Upper lobe of left lung (tissue), 6 donors: ENCODE measurements at regions not wholly inside any gene's neighbourhood (a gene's known extent, or its start where the extent isn't known, plus 50 kb on each side); places are given as distances from the start of the nearest gene placed in this dataset.
A peak's percentile ranks its signal among the peaks of the same experiment; 100 is the strongest.

Source experiments
- ATAC-seq, 2 donors: fragments of 200-7000 bp; cut with Tn5 transposase; one replicate each; pipeline ENCODE4 v1.9.1; 2022; ENCODE audit warnings: mild to moderate bottlenecking in 2 of 2, moderate library complexity in 2 of 2; ENCODE audit not compliant: low FRiP score in 2 of 2
- DNase-seq, 2 donors: peaks; one replicate each; pipeline ENCODE4 v3.0.0-alpha.2; 2019 to 2020
- H3K27ac ChIP-seq, 4 donors: fragments of 200-600 bp; sonication (generic); one replicate each; pipeline ENCODE4 v1.5.1; 2016 to 2019
- H3K27me3 ChIP-seq, 4 donors: fragments of 200-600 bp; sonication (generic); one replicate each; pipeline ENCODE4 v1.5.1; 2017 to 2019
- H3K36me3 ChIP-seq, 4 donors: fragments of 200-600 bp; sonication (generic); one replicate each; pipeline ENCODE4 v1.5.1; 2016 to 2019
- H3K4me1 ChIP-seq, 4 donors: fragments of 200-600 bp; sonication (generic); one replicate each; pipeline ENCODE4 v1.5.1; 2018 to 2019
- H3K4me3 ChIP-seq, 4 donors: fragments of 200-600 bp; sonication (generic); one replicate each; pipeline ENCODE4 v1.5.1; 2017 to 2019; ENCODE audit warnings: mild to moderate bottlenecking in 2 of 4, moderate library complexity in 1 of 4
- H3K9me3 ChIP-seq, 4 donors: fragments of 200-600 bp; sonication (generic); one replicate each; pipeline ENCODE4 v1.5.1; 2018 to 2019
- EP300 ChIP-seq, 4 donors: sonication (generic); formaldehyde crosslinking; IDR thresholded peaks; one replicate each; pipeline ENCODE4 v1.5.1; 2017; ENCODE audit warnings: antibody characterized with exemption in 4 of 4, control low read depth in 2 of 4
- POLR2A ChIP-seq, 4 donors: fragments of 450-650 bp; IDR thresholded peaks; one replicate each; pipeline ENCODE4 v1.5.1; 2016 to 2017; ENCODE audit warnings: antibody characterized with exemption in 4 of 4, mild to moderate bottlenecking in 2 of 4
- POLR2AphosphoS5 ChIP-seq, 2 donors: sonication (generic); formaldehyde crosslinking; IDR thresholded peaks; one replicate each; pipeline ENCODE4 v1.5.1; 2017; ENCODE audit warnings: antibody characterized with exemption in 2 of 2
- WGBS, 2 donors: methylation state at CpG; one replicate each; pipeline ENCODE4 v1.1.5; 2017 to 2018; 5-methylcytosine and 5-hydroxymethylcytosine counted together
- TF ChIP-seq, protein P1 (sequence below), 6 experiments: fragments of 450-650 bp in 4 of 6; fragments of 200-600 bp in 2 of 6; sonication (generic) in 2 of 6; IDR thresholded peaks; one replicate each; pipeline ENCODE4 v1.5.1; 2016 to 2019; ENCODE audit warnings: antibody characterized with exemption in 6 of 6
- donor health status: DM: no; HTN: no; CAD: no; lungs with moderate emphysema.
- donor health status: DM: no; HTN: yes; CAD: no; lungs with severe emphysema.

DNA sequence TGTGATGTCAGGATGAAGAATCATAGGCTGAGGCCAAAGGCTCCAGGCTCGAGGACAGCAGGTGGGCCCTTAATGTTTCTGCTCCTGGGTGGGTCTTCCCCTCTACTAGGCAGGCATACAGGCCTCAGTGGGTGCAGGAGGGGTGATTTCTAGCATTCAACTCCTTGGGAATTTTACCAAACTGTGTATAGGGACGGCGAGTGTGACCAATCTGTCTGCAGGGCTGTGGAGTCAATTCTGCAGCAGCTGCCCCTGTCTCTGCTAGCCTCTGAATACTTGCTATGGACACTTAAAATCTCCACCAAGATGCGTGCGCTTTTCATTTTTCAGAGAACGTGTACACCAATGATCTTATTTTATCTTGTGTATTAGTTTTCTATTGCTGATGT lies 115.5 kb downstream of the WDR11 start:
- DNase-seq (no peak), ATAC-seq (no peak)
- Histone ChIP-seq H3K4me3 (no peak overlapping the region), H3K36me3 (no peaks in the 10 kb centered on the region), H3K4me1 (peaks cover 4 to 48% (median 15%) of the 10 kb centered on the region in 4 donors), H3K27me3 (no peaks in the 10 kb centered on the region), H3K27ac (peak overlapping the region in 2 of 4 donors; percentile 54 to 83), H3K9me3 (no peaks in the 10 kb centered on the region)
- 90 to 91% methylated on average over 6 of the region's 6 CpGs for WGBS, 2 donors
- TF ChIP-seq POLR2AphosphoS5 (IDR thresholded peaks at IDR 0.05) (no peak), EP300 (IDR thresholded peaks at IDR 0.05) (no peak)
- TF ChIP-seq, protein P1, sequence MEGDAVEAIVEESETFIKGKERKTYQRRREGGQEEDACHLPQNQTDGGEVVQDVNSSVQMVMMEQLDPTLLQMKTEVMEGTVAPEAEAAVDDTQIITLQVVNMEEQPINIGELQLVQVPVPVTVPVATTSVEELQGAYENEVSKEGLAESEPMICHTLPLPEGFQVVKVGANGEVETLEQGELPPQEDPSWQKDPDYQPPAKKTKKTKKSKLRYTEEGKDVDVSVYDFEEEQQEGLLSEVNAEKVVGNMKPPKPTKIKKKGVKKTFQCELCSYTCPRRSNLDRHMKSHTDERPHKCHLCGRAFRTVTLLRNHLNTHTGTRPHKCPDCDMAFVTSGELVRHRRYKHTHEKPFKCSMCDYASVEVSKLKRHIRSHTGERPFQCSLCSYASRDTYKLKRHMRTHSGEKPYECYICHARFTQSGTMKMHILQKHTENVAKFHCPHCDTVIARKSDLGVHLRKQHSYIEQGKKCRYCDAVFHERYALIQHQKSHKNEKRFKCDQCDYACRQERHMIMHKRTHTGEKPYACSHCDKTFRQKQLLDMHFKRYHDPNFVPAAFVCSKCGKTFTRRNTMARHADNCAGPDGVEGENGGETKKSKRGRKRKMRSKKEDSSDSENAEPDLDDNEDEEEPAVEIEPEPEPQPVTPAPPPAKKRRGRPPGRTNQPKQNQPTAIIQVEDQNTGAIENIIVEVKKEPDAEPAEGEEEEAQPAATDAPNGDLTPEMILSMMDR (IDR thresholded peaks at IDR 0.05) = no peak

DNA sequence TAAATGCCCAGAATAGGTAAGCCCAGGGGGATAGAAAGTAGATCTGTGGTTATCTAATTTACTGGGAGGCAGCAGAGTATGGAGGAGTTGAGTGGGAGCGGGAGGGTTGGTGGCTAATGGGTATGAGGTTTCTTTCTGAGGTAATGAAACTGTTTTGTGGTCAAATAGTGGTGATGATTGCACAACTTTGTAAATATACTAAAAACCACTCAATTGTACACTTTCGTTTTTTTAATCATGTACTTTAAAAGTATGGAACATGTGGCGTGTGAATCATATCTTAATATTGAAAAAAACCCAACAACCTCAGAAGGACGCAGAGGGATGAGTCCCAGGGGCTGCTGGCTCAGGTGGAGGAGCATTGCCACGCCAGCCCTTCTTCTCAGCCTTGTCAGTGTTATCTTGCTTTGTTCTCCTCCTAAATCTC lies 118.1 kb downstream of the WDR11 start:
- H3K9me3 ChIP-seq = peaks cover 0 to 7% (median 5%) of the 10 kb centered on the region in 4 donors
- DNase-seq (no peak), ATAC-seq (no peak)
- peak overlapping the region in 2 of 4 donors; percentile 42 to 81 for H3K27ac ChIP-seq
- TF ChIP-seq, protein P1 (IDR thresholded peaks at IDR 0.05) = no peak
- TF ChIP-seq POLR2AphosphoS5 (IDR thresholded peaks at IDR 0.05) = no peak
- peak in 1 of 4 donors; percentile 87 for TF ChIP-seq EP300 (IDR thresholded peaks at IDR 0.05)
- TF ChIP-seq POLR2A (IDR thresholded peaks at IDR 0.05) = peak in 1 of 4 donors; percentile 22
- 33 to 62% methylated on average over 5 of the region's 5 CpGs for WGBS, 2 donors
- H3K4me3 ChIP-seq = no peak overlapping the region
- H3K27me3 ChIP-seq = no peaks in the 10 kb centered on the region
- peaks cover 0 to 35% (median 9%) of the 10 kb centered on the region in 4 donors for H3K4me1 ChIP-seq
- no peaks in the 10 kb centered on the region for H3K36me3 ChIP-seq

DNA sequence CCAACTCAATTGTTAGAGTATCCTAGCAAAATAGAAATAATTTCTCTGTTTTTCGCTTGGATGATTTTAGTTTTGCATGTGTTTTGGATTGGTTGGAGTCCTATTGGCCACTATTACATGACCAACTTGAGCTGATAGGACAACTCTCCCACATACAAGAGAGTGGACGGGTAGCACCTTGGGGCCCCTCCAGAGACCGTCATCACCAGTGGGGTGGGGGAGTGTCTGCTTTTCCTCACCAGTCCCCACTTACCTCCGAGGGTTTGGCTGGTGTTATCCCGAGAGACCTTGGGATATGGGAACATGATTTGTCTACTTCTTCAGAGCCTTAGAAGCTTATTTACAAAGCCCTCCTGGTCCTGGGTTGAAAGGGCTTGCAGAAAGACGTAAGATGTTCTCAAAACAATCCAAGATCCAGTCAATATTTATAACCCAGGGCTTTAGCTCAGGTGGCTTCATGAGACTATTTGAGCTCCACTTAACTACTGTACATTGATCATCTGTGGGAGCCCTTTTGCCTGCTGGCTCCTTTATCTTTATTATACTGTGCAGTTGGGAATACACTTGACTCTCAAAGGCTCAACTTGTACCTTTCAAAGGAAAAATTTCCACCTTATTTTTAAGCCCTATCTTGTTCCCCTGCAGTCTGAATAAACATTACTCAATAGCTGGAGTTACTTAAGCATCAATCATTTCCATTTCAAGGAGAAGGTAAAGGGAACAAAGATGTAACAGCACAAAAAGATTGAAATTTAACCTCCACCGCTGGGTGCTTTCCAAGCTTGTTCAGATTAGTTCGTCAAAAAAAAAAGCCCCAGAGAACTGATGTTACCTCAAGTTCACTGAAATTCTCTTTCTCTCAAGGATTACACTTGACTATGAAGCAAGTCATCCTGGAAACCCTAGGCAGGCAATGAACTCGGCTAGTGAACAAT lies 119.7 kb downstream of the WDR11 start:
- ATAC-seq = peak; percentile 22 to 63
- Histone ChIP-seq H3K4me3 (no peak overlapping the region), H3K4me1 (peaks cover 0 to 20% (median 2%) of the 10 kb centered on the region in 4 donors), H3K36me3 (no peaks in the 10 kb centered on the region), H3K27me3 (no peaks in the 10 kb centered on the region), H3K9me3 (peaks cover 0 to 11% (median 9%) of the 10 kb centered on the region in 4 donors), H3K27ac (peak overlapping the region in 2 of 4 donors; percentile 75 to 81)
- DNase-seq = no peak
- 58 to 59% methylated on average over 9 of the region's 9 CpGs for WGBS, 2 donors
- TF ChIP-seq EP300 (IDR thresholded peaks at IDR 0.05) (peak in 2 of 4 donors; percentile 11 to 56), POLR2A (IDR thresholded peaks at IDR 0.05) (peak in 1 of 4 donors; percentile 6), POLR2AphosphoS5 (IDR thresholded peaks at IDR 0.05) (no peak)
- TF ChIP-seq, protein P1 (IDR thresholded peaks at IDR 0.05) = no peak

DNA sequence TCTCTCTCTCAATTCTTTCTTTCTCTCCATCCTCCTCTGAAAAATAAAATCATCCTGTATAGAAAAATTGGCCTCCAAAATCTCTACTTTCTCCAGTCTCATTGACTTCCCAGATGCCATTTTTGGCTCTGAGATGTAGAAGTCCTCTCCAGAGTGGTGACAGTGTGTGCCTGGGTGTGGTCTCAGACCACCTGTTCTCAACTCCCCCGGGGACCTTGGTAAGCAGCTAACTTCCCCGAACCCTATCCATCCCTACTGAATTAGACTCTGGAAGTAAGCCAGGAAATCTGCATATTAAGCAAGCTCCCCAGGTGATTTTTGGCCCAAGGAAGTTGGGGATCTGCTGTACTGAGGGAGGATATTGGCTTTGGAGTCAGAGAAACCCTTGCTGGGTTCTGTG lies 120.5 kb downstream of the WDR11 start:
- DNase-seq (no peak), ATAC-seq (no peak)
- peak overlapping the region in 2 of 4 donors; percentile 75 to 78 for H3K27ac ChIP-seq
- H3K36me3 ChIP-seq = no peaks in the 10 kb centered on the region
- H3K27me3 ChIP-seq = no peaks in the 10 kb centered on the region
- H3K4me1 ChIP-seq = peaks cover 0 to 20% (median 0%) of the 10 kb centered on the region in 4 donors
- H3K9me3 ChIP-seq = peaks cover 0 to 11% (median 9%) of the 10 kb centered on the region in 4 donors
- 61 to 74% methylated on average over 2 of the region's 2 CpGs for WGBS, 2 donors
- no peak overlapping the region for H3K4me3 ChIP-seq
- TF ChIP-seq EP300 (IDR thresholded peaks at IDR 0.05) = no peak

DNA sequence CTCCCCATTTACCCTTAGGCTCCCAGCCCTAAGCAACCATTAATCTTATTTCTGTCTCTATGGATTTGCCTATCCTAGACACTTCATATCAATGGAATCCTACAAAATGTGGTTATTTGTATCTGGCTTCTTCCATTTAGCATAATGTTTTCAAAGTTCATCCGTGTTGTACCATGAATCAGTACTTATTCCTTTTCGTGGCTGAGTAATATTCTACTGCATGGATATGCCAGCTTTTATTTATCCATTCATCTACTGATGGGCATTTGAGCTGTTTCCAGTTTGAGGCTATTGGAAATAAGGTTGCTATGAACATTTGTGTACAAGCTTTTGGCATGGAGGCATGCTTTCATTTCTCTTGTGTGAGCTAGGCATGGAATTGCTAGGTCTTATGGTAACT lies 121.1 kb downstream of the WDR11 start:
- Histone ChIP-seq H3K27ac (peak overlapping the region in 2 of 4 donors; percentile 75 to 78), H3K27me3 (no peaks in the 10 kb centered on the region), H3K4me3 (no peak overlapping the region), H3K9me3 (peaks cover 0 to 11% (median 9%) of the 10 kb centered on the region in 4 donors), H3K4me1 (peaks cover 0 to 20% (median 0%) of the 10 kb centered on the region in 4 donors), H3K36me3 (no peaks in the 10 kb centered on the region)
- WGBS, 2 donors = 90 to 93% methylated on average over 2 of the region's 2 CpGs
- no peak for DNase-seq
- TF ChIP-seq POLR2A (IDR thresholded peaks at IDR 0.05) (no peak), POLR2AphosphoS5 (IDR thresholded peaks at IDR 0.05) (no peak), EP300 (IDR thresholded peaks at IDR 0.05) (no peak)
- TF ChIP-seq, protein P1 (IDR thresholded peaks at IDR 0.05) = no peak
- ATAC-seq = no peak
